Activated CD4-positive, alpha-beta T cell treated with anti-CD3 and anti-CD28 coated beads for 4 hours (primary cell): ENCODE measurements at regions not wholly inside any gene's neighbourhood (a gene's known extent, or its start where the extent isn't known, plus 50 kb on each side); places are given as distances from the start of the nearest gene placed in this dataset.
"Not testable (repeated sequence)": the region's sequence is repeated elsewhere in the genome, so short reads cannot be mapped to it uniquely, and the experiment has no call there.

ENCODE experiments used
- DNase-seq, 2 donors: peaks; one replicate each; pipeline ENCODE4 v3.0.0-alpha.2; 2020

DNA sequence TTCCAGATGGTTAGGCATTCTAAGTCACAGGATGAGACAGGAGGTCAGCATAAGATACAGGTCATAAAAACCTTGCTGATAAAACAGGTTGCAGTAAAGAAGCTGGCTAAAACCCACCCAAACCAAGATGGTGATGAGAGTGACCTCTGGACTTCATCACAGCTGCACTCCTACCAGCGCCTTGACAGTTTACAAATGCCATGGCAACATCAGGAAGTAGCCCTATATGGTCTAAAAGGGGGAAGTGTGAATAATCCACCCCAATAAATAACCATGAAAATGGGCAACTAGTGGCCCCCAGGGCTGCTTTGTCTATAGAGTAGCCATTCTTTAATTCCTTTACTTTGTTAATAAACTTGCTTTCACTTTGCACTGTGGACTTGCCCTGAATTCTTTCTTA, 1448.4 kb downstream of the KCNT2 start:
- DNase-seq: not testable (repeated sequence)

DNA sequence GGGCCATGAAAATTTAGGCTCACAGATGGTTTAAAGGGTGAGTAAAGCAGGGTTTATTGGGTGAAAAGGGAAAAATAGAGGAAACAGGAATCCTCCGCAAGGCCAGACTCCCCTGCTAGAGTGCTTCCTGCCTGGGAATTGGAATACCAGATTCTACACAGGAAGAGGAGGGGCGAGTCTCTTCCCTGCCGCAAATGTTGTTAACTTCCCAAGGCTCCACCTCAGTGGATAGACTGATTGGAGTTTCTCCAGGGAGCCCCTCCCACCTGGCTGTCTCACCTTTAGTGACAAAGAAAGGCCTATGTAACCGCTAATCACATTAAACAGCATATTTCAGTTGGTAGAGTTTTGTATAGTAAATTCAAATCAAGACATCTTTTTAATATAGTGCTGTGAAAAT, 1450.1 kb downstream of the KCNT2 start:
- no peak for DNase-seq

DNA sequence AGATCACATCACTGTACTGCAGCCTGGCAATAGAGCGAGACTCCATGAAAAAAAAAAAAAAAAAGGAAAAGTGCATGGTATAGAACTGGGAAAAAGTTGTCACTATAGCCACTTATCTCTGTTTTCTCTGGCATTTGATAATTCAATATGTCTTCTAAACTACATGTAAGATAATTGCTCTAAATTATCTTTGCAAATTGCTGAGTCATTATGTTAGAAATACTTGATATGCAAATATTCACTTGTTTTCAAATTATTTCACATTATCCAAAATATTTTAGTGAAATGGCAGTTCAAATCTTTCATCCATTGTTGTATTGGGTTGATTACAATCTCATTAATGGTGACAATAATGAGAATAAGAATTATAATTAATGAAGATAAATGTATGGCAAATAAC, 1455.1 kb downstream of the KCNT2 start:
- DNase-seq: no peak

DNA sequence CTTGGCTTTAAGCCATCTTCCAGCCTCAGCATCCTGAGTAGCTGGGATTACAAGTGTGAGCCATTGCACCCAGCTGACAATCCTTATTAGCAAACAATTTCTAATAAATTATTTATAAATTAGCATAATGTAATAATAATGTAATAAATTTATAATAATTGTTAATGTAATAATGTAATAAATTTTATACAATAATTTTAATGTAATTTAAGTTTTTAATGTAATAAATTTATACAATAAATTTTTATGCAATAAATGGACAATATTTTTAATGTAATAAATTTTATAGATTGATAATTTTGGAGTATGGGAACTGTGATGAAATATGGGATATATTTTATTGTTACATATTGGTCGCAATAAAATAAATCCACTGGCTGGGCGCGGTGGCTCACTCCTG, 1457.5 kb downstream of the KCNT2 start:
- DNase-seq: no peak

DNA sequence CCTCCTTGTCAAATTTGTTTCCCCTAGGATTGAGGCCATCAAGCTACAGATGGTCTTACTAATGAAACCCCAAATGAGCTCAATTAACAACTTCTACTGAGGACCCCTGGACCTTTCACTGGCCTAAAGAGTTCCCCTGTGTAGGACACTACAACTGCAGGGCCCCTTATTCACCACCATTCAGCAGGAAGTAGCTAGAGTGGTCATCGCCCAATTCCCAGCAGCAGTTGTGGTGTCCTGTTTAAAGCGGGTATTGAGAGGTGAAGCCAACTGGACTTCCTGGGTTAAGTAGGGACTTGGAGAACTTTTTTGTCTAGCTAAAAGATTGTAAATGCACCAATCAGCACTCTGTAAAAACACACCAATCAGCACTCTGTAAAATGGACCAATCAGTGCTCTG, 1466.9 kb downstream of the KCNT2 start:
- DNase-seq: no peak

DNA sequence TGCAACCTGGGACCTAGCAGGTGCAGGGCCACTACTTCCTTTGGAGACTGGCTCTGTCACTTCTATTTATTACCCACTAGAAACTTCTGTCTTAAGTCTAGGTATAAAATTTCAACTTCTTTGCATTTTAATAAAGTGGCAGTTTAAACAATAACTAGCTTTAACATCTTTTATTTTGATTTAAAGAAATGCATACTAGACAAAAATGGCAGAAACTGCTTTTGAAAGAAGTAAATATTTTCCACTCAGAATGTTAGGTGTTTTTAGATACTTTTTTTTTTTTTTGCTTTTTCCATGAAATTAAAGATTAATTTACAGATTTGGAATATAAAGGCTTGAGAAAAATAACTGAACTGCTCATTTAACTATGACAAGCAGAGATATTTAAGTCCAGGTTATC, 1477.6 kb downstream of the KCNT2 start:
- no peak for DNase-seq

DNA sequence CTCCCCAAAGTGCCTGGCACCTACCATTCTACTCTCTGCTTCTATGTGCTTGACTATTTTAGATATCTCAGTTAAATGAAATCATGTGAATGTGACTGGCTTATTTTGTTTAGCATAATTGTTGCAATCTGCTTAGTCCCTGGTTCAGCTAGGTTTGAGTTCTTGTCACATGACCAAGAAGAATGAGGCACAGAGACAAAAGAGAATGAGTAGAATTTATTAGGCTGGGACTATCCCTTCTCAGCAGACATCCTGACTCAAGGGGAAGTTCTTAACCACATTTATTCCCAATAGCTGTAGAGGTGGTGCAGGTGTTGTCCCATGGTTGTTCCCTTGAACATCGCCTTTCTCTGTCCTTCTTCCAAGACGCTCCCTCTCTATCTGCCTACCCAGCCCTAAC, 1485.7 kb downstream of the KCNT2 start:
- no peak for DNase-seq

DNA sequence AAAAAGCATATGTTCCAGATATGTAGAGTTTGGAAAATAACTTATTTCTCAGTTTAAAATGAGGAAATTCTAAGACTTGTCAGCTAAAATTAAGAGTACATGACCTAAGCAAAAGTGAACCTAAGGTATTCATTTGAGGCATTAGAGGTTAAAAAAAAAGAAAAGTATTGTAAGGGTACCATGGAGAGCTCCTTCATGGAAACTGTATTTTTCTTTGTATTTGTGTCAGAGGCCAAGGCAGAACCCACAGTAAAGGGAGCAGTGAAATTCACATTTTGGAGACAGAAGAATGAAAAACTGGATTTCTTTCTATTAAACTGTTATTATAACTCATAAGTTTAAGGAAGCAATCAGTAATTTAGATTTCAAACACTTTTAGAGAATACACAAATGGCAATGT, 1494.8 kb downstream of the KCNT2 start:
- no peak for DNase-seq

DNA sequence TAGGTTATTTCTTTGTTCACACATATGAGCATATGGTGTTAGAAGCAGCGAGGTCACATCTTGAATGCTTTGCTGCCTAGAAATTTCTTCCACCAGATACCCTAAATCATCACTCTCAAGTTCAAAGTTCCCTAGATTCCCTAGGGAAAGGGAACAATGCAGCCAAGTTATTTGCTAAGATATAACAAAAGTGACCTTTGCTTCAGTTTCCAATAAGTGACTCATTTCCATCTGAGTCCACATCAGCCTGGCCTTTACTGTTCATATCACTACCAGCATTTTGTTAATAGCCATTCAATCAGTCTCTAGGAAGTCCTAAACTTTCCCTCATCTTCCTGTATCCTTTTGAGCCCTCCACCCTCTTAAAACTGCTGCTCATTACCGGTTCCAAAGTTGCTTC, 1502.5 kb downstream of the KCNT2 start:
- DNase-seq: no peak

DNA sequence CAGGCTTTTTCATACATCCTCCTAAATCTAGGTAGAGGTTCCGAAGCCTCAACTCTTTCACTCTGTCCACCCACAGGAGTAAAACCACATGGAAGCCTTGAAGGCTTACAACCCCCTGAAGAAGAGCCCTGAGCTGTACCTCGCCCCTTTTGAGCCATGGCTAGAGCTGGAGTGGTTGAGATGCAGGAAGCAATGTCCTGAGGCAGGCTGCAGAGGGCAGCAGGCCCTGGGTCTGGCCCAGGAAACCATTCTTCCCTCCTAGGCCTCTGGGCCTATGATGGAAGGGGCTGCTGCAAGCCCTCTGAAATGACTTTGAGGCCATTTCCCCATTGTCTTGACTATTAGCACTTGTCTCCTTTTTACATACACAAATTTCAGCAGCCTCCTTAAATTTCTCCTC, 1503.0 kb downstream of the KCNT2 start:
- no peak for DNase-seq

DNA sequence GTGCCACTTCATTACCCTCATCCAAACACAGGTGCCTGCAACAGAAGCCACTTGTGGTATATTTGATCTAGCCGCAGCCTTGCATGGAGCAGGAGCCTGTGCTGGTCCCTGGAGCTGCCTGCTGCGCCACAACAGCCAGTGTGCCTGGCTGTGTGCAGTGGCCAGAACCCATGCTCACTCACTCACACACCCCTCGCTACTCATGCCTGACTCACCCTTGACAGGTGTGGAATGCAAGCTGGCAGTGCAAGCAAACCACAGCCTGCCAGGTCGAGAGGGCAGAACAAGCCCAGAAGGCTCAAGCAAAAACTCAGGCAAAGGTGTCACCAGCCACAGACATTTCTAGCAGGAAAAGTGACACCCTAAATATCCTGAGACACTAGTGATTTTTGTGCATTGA, 1510.9 kb downstream of the KCNT2 start:
- DNase-seq: no peak

DNA sequence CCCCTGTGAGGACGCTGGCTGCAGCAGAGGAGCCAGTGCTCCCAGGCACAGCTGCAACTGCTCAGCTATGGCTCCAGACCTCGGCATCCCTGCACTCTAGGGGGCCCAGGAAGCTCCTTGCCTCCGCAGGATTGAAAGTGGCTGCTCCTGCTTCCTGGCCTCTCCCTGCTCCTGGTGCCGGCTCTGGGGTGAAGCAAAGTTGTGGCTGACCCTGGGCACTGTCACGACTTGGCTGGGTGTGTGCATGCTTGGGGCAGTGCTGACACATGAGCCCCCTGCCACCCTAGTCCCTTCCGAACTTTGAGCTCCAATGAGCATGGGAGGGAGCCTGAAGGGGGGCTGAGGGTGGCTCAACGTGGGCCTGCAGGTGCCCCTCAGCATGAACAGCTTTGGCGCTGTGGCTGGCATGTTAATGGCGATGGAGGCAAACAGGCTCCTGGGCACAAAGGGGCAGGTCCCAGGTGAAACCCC, 1512.2 kb downstream of the KCNT2 start:
- no peak for DNase-seq

DNA sequence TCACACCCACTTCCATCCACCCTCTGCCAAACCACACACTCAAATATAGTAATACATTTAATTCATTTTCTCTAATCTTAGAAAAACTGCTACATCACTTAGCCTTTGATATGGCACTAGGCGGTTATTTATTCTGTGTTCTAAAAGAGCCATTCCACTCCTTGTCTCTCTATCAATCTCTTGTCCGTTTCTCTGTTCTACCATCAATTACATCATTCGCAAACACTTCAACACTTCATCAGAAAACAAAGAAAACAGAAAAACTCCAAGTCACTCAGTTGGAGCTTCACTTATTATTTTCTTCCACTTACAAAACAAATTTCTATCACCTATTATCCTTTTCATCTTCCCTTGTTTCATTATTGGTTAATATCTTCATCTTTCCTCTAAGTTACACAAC, 1523.0 kb downstream of the KCNT2 start:
- DNase-seq: no peak

DNA sequence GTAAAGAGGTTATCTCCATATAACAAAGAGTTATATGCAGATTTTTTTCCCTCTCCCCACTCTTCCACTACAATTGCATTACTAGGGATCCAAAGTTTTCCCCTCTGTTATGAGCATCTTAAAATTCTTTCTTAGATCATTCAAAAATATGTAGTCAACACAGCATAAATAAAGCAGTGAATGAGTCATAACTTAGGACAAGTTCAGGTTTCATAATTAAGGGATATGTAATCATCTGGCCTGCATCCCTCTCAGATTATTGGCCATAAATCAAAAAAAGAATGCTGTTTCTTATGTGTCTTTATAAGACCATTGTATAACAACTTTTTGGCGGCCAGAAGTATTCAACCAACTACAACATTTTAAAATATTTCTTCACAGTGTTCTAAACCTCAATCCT, 1526.1 kb downstream of the KCNT2 start:
- no peak for DNase-seq

DNA sequence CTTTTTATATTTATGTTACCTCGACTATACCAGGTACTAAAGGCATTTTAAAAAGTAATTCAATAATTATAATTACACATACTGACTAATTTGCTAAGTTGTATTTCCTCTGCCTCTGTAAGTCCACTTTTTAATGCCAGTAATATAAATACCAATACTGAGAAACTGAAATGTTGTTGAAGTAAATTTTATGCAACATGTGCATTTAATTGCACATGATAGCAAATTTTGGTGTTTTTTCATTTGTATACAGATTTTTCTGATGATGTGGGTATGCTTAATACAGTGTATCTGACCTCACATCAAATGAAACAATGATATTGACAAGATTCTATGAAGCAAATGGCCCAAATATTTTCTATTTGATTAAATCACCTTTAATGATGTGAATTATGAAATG, 1531.6 kb downstream of the KCNT2 start:
- no peak for DNase-seq

DNA sequence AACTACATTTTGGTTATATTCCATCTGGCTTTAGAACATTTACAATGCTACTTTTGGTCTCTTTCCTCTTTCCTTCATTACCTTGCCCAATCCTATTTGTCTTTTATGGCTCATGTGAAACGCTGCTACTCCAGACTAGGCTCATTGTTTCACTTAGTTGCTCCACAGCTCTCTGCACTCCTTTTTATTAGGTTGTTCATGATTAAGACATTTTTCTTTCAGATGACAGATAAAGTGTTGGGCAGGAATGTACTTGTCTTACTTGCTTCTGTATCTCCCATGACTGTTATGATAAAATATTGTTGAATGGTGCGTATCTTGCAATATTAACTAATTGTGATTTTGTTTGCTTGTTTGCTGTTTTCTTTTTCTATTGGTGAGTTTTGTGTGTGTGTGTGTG, 1532.3 kb downstream of the KCNT2 start:
- DNase-seq: no peak

DNA sequence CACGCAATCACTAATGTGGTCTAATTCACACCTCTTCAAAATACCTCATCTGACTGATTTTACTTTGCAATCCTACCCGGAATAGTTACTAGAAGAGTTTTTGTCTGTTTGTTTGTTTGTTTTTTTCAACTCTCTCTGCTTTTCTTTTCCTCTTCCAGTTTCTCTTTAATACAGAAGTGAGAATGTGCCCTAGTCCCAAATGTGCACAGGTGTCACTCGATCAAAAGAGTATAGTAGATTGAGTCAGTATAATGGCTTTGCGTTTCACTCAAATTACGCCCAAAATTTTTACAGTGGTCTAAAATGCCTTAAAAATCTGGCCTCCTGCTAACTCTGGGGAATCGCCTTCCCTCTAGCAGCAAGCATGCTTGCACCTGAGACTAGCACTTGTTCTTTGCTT, 1536.8 kb downstream of the KCNT2 start:
- no peak for DNase-seq

DNA sequence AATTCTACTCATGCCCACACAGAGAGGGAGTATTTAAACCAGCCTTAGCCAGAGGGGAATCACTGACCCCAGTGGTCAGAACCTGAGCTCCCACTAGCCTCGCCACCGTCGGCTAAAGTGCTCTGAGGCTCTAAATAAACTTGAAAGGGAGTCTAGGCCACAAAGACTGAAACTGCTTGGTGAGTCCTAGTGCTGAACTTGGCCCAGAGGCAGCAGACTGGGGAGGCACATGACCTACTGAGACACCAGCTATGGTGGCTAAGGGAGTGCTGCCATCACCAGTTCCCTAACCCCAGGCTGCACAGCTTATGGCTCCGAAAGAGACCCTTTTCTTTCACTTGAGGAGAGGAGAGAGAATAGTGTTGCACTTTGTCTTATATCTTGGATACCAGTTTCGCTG, 1542.8 kb downstream of the KCNT2 start:
- no peak for DNase-seq

DNA sequence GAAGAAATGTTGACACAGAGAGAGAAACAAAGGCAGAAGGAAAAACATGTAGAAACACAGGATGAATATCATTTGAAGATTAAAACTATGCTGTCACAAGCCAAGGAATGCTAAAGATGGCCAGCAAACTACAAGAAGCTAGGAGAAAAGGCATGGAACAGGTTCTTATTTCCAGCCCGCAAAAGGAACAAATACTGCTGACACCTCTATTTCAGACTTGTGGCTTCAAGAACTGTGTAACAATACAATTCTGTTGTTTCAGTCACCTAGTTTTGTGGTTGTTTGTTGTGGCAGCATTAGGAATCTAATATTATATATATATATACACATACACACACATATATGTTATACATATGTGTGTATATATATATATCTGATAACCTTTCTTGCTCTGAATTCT, 1543.9 kb downstream of the KCNT2 start:
- no peak for DNase-seq

DNA sequence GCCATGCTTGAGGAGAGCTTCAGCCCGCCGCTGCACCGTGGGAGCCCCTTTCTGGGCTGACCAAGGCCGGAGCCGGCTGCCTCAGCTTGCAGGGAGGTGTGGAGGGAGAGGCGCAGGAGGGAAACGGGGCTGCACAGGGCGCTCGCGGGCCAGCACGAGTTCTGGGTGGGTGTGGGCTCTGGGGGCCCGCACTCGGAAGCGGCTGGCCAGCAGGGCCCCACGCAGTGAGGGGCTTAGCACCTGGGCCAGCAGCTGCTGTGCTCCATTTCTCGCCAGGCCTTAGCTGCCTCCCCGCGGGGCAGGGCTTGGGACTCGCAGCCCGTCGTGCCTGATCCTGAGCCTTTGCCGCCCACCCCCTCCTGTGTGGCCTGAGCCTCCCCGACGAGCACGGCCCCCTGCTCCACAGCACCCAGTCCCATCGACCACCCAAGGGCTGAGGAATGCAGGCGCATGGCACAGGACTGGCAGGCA, 1554.0 kb downstream of the KCNT2 start:
- DNase-seq: no peak

DNA sequence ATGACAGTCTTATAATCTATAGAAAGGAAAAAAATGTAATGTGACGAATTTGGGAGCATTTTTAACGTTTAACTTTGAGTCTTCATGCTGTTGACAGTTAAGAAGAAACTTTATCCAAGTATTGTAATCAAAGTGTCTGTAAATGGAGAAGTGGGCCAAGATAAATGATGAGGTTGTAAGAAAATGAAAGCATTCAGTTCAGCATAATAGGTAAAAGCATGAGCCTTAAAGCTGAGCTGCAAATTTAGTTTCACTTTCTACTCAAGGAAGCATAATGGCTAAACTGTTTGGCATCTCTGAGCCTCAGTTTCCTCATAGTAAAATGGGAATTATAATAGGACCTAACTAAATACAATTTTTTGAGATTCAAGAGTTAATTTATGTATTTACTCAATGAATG, 1554.8 kb downstream of the KCNT2 start:
- DNase-seq: no peak

DNA sequence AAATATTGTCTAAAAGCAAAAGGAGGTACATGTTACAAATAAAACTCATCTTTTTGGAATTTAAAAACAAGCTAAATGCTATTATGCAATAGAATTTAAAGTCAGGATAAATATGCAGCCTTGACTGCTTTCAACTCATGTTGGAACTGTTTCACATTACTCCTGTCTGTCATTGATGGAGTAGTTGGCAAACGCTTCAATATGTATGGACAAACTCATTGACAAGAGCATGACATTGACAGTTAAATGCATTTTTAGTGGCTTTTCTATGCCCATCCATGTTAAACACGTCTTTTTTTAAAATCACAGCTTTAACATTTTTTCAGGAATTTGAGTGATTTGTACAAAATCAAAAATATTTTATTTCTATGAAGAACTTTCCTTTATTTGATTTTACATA, 1560.5 kb downstream of the KCNT2 start:
- no peak for DNase-seq

DNA sequence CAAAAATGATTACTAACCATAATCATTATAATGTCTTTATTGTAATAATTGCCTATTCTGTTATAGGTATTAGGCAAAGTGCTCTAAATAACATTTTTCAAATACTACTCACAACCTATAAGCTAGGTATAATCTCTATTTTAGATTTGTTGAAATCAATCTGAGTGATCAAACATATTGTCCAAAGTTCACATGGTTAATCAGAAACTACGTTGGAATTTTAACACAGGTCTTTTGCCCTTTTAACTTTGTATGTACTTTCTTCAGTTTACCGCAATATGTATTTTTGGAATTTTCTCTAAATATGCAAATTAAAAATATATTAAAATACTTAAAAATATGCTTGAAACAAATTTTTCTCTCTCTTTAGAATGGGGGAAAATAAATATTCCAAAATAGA, 1563.2 kb downstream of the KCNT2 start:
- no peak for DNase-seq

DNA sequence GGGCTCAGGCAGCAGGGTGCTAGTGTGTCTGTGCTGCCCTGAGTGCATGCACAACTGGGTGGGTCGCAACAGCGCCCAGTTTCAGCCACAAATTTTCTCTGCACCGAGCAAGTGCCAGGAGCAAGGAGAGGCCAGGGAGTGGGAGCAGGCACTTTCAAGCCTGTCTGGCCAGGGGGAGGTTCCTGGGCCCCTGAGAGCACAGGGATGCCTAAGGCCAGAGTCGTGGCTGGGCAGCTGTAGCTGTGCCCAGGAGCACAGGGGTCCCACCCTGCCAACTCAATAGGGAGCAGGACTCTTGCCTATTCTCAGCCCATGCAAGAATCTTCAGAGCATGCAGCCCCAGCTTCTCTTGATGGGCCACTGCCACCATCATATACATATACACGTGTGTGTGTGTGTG, 1577.4 kb downstream of the KCNT2 start:
- no peak for DNase-seq

DNA sequence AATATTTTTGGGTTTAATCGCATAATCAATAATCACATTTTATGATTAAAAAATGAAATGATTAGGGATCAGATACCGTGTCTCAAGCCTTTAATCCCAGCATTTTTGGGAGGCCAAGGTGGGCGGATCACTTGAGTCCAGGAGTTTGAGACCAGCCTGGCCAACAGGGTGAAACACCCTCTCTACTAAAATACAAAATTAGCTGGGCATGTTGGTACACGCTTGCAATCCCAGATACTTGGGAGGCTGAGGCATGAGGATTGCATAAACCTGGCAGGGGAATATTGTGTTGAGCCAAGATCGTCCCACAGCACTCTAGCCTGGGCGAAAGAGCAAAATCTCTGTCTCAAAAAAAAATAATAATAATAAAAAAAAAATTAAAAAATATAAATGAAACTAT, 1581.4 kb downstream of the KCNT2 start:
- no peak for DNase-seq

DNA sequence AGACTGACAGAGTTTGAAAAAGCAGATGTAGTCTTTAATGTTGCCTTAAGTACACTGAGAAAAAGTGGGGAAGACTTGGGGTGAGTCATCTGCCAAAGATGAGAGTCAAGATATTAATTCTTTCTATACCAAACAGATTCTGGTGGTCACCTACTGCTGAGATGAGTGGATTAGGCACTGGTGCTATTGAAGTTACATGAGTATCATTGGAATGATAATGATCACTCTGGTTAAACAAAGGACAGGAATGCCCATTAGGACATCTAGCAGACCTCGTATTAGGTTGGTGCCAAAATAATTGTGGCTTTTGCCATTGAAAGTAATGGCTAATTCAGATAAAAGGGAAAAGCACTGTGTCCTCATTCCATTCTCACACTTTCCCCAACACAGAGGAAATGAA, 1588.9 kb downstream of the KCNT2 start:
- no peak for DNase-seq
